ENCODE measurements at regions not wholly inside any gene's neighbourhood (a gene's known extent, or its start where the extent isn't known, plus 50 kb on each side); places are given as distances from the start of the nearest gene placed in this dataset.
"Not testable (repeated sequence)": the region's sequence is repeated elsewhere in the genome, so short reads cannot be mapped to it uniquely, and the experiment has no call there.

- DNase-seq (ENCODE audit: low read depth, low spot score) = no peak
- in situ Hi-C loops (cut with HindIII; ENCODE audit: low pct_unique_long_range_greater_than_20kb, low sequenced_read_pairs) = no loop called here
Observed at GRCh38 chr7:67618556-67619162, 622.0 kb downstream of the TYW1 start.

DNA sequence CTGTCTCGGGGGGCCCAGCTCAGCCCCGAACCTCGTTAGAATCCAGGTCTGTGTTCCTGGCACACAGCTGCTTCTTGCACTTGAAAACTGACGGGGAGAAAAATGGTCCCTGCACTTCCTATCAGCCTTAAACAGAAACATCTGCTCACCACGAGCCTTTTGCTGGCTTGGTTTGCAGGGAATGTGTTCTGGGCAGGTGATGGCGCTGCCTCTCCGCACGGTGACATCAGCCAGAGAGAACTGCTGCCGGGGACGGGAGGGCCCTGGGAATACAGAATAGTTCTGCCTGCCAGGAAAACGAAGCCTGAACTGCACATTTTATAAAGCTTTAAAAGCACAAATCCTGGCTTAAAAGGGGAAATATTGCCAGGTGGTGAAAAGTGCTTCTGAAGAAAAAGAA is 622.5 kb downstream of the TYW1 start:
- in situ Hi-C loops (cut with HindIII; ENCODE audit: low pct_unique_long_range_greater_than_20kb, low sequenced_read_pairs) = no loop called here
- no peak for DNase-seq (ENCODE audit: low read depth, low spot score)

GRCh38 chr7:67620216-67620933 is 623.7 kb downstream of the TYW1 start:
- in situ Hi-C loops (cut with HindIII; ENCODE audit: low pct_unique_long_range_greater_than_20kb, low sequenced_read_pairs) = no loop called here
- no peak for DNase-seq (ENCODE audit: low read depth, low spot score)

GRCh38 chr7:67621704-67622103 is 625.1 kb downstream of the TYW1 start:
- in situ Hi-C loops (cut with HindIII; ENCODE audit: low pct_unique_long_range_greater_than_20kb, low sequenced_read_pairs) = no loop called here

DNA sequence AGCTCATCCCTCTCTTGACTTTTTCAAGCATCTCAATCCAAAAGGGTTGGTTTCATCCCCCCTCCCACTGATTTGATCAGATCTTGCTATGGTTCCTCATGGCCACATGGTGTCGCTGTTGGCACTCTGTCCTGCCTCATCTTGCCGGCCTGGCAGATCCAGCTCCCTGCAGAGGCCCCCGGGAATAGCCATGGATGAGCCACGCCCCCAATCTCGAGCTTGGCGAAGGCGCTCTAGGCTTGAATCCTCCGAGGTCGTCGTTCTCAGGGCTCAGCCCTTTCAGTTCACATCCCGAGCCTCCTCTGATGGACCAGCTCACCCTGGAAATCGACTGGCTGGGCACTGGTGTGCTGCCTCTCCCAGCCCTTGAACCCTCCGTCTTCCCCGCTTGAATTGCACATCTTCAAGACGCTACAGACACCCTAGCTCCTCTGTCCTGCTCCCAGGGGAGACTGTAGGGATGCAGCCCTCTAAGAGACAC is 628.7 kb downstream of the TYW1 start:
- in situ Hi-C loops (cut with HindIII; ENCODE audit: low pct_unique_long_range_greater_than_20kb, low sequenced_read_pairs) = no loop called here
- DNase-seq (ENCODE audit: low read depth, low spot score) = peak; percentile 89

More at GRCh38 chr7:67621704-67622103, 625.1 kb downstream of the TYW1 start:
- DNase-seq (ENCODE audit: low read depth, low spot score) = no peak

DNA sequence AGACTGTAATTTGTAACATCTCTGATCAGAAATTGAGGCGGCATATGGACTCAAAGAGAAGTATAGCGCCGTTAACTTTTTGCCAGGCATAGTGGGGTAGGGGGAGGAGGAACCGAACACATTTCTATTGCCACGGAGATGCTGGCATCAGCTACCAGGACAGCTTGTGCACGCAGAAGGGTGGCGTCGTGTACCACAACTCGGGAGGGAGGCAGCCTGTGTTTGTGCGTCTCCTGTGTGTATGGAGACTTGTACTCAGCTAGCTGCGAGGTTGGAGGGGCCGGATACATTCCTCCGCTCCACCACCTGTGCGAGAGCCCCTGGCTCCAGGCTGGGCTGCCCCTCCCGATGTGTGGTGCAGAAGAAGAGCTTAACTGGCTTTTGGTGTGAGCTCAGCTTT is 634.8 kb downstream of the TYW1 start:
- no peak for DNase-seq (ENCODE audit: low read depth, low spot score)
- in situ Hi-C loops (cut with HindIII; ENCODE audit: low pct_unique_long_range_greater_than_20kb, low sequenced_read_pairs) = no loop called here

GRCh38 chr7:67635271-67635670 is 638.6 kb downstream of the TYW1 start:
- in situ Hi-C loops (cut with HindIII; ENCODE audit: low pct_unique_long_range_greater_than_20kb, low sequenced_read_pairs) = no loop called here
- no peak for DNase-seq (ENCODE audit: low read depth, low spot score)

DNA sequence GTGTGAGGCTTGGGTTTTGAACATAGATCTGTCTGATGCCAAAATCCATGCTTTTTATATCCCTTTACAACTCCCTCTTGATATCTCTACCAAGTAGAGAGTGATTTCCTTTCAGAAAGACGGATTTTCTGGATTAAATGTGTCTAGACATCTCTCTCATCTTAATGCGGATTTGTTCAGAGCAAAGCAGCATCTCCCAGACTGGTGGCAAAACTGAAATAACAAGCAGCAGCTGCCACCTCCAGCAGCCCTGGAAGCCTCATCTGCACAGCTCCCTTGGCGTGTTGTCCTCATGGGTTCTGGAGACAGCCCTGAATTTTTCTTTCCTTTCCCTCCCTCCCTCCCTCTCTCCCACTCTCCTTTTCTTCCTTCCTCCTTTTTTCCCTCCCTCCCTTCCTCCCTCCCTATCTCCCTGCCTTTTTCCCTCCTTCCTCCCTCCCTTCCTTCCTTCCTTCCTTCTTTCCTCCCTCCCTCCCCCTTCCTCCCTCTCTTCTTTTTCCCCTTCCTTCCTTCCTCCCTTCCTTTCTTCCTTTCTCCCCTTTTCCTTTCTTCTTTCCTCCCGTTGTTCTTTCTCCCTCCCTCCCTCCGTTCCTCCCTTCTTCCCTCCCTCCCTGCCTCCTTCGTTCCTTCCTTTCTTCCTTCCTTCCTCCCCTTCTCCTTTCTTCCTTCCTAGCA is 639.9 kb downstream of the TYW1 start:
- no peak for DNase-seq (ENCODE audit: low read depth, low spot score)
- in situ Hi-C loops (cut with HindIII; ENCODE audit: low pct_unique_long_range_greater_than_20kb, low sequenced_read_pairs) = no loop called here

- in situ Hi-C loops (cut with HindIII; ENCODE audit: low pct_unique_long_range_greater_than_20kb, low sequenced_read_pairs) = no loop called here
- DNase-seq (ENCODE audit: low read depth, low spot score) = no peak
Observed at GRCh38 chr7:67637023-67637358, 640.4 kb downstream of the TYW1 start.

GRCh38 chr7:67642542-67642941 is 645.9 kb downstream of the TYW1 start:
- DNase-seq (ENCODE audit: low read depth, low spot score); in situ Hi-C loops (cut with HindIII; ENCODE audit: low pct_unique_long_range_greater_than_20kb, low sequenced_read_pairs): not testable (repeated sequence)

DNA sequence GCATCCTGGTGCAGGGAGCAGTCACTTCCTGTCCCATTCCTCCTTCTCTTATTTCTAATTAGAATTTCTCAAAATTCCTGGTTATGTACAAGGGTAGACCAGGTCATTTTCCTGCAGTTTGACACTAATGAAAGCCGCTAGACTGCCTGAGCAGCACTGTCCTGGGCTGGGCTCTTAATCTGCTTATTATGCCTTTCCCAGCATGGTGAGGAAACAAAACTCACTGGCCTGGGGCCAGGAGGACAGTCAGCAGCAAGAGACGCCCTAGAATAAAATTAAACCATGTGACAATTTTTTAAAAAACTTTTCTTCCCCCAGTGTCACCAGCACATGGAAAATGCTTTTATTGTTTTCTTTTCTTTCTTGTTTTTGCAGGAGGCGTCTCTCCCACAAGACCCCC is 647.5 kb downstream of the TYW1 start:
- no peak for DNase-seq (ENCODE audit: low read depth, low spot score)
- in situ Hi-C loops (cut with HindIII; ENCODE audit: low pct_unique_long_range_greater_than_20kb, low sequenced_read_pairs) = no loop called here

GRCh38 chr7:67652937-67653336 is 656.3 kb downstream of the TYW1 start:
- in situ Hi-C loops (cut with HindIII; ENCODE audit: low pct_unique_long_range_greater_than_20kb, low sequenced_read_pairs) = no loop called here
- no peak for DNase-seq (ENCODE audit: low read depth, low spot score)

DNA sequence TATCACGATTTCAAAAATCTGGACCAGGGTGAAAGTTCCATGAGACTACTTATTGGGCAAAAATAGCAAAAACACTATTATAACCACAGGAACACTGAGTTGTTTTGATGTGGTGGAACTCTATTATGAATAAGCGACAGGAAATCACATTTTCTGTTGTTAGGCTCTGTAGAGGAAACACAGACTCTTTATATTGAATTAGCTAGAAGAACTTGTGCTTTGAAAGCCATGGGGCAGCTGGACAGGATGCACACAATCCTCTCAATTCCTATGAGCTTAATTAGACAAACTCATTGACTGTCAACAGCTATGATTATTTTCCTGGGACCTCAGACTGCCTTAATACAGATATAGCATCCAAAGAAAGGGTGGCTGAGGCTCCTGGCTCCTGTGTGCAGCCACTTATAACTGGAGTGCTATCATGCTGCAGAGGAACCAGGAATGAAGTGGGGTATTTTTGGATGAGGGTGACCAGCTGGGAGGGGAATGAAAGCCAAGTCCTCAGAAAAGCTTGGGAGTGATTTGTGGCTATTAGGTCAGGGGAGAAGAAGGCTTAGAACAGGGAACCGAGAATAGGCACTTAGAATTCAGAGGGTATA is 657.3 kb downstream of the TYW1 start:
- in situ Hi-C loops (cut with HindIII; ENCODE audit: low pct_unique_long_range_greater_than_20kb, low sequenced_read_pairs) = no loop called here
- DNase-seq (ENCODE audit: low read depth, low spot score) = no peak

- in situ Hi-C loops (cut with HindIII; ENCODE audit: low pct_unique_long_range_greater_than_20kb, low sequenced_read_pairs) = no loop called here
- DNase-seq (ENCODE audit: low read depth, low spot score) = no peak
Observed at GRCh38 chr7:67654642-67655041, 658.0 kb downstream of the TYW1 start.

DNA sequence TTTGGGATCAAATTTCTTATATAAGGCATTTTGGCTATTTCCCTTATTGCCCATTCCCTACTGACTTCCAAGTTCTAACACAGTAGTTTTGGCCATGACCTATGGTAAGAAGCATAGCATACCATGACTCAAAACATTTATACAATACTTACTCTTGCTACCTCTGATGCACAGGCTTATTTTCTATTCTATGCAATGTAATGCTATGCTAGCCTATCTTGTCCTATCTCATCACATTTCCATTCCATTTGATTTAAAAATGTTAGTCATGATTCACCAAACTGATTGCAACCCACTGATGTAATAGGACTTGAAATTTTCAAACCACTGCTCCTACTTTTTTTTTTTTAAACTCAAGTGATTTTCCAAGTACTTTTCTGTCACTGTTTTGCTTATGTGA is 658.5 kb downstream of the TYW1 start:
- DNase-seq (ENCODE audit: low read depth, low spot score) = no peak
- in situ Hi-C loops (cut with HindIII; ENCODE audit: low pct_unique_long_range_greater_than_20kb, low sequenced_read_pairs) = no loop called here

DNA sequence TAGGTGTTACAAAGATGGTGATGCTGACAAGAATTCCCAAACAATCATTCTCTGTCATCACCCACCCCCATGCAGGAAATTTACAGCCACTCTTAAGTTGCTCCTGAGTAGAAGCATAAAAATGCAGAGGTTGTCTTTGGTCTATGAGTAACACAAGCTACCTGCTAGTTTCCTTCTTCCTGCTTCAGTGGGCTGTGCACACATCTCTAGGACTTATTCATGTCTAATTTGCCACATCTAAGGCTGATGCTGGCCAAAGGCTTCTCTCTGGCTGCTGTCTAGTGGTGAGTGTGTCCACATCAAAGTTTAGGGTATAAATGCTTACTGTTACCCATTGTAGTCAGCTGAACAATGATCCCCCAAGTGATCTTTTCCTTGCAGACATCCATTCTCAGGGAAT is 662.5 kb downstream of the TYW1 start:
- DNase-seq (ENCODE audit: low read depth, low spot score) = no peak

GRCh38 chr7:67662804-67663203 is 666.2 kb downstream of the TYW1 start:
- in situ Hi-C loops (cut with HindIII; ENCODE audit: low pct_unique_long_range_greater_than_20kb, low sequenced_read_pairs) = no loop called here

More for the DNA sequence above, 662.5 kb downstream of the TYW1 start:
- in situ Hi-C loops (cut with HindIII; ENCODE audit: low pct_unique_long_range_greater_than_20kb, low sequenced_read_pairs) = no loop called here

GRCh38 chr7:67663644-67664043 is 667.0 kb downstream of the TYW1 start:
- in situ Hi-C loops (cut with HindIII; ENCODE audit: low pct_unique_long_range_greater_than_20kb, low sequenced_read_pairs) = no loop called here

More at GRCh38 chr7:67662804-67663203, 666.2 kb downstream of the TYW1 start:
- no peak for DNase-seq (ENCODE audit: low read depth, low spot score)

More at GRCh38 chr7:67663644-67664043, 667.0 kb downstream of the TYW1 start:
- DNase-seq (ENCODE audit: low read depth, low spot score) = no peak
